OCI-LY1 (cell line): ENCODE measurements at regions not wholly inside any gene's neighbourhood (a gene's known extent, or its start where the extent isn't known, plus 50 kb on each side); places are given as distances from the start of the nearest gene placed in this dataset.

ENCODE experiments used
- H2AFZ ChIP-seq: fragments of 200-600 bp; sonication (generic), shearing (Covaris generic); 2 replicates; pipeline ENCODE4 v1.6.0; 2014; ENCODE audit warnings: antibody characterized with exemption, mild to moderate bottlenecking, low read length
- H3F3A ChIP-seq: fragments of 200-600 bp; sonication (generic), shearing (Covaris generic); 2 replicates; pipeline ENCODE4 v1.6.0; 2014; ENCODE audit warnings: mild to moderate bottlenecking, antibody characterized with exemption, low read length, moderate library complexity; ENCODE audit not compliant: insufficient read depth
- H3K27ac ChIP-seq: fragments of 200-600 bp; sonication (generic); 2 replicates; pipeline ENCODE4 v1.5.1; 2014; ENCODE audit warnings: low read length, mixed run types, mild to moderate bottlenecking, low read depth; ENCODE audit not compliant: poor library complexity, severe bottlenecking
- H3K27me3 ChIP-seq: fragments of 200-600 bp; sonication (generic); 2 replicates; pipeline ENCODE4 v1.6.0; 2014; ENCODE audit warnings: antibody characterized with exemption, mild to moderate bottlenecking, low read length, moderate library complexity; ENCODE audit not compliant: insufficient read depth
- H3K36me3 ChIP-seq: fragments of 200-600 bp; sonication (generic); 2 replicates; pipeline ENCODE4 v1.6.1; 2014; ENCODE audit warnings: mild to moderate bottlenecking, antibody characterized with exemption, low read length, moderate library complexity, mixed read lengths; ENCODE audit not compliant: insufficient read depth
- H3K4me1 ChIP-seq: fragments of 200-600 bp; sonication (generic); 2 replicates; pipeline ENCODE4 v1.5.1; 2014; ENCODE audit warnings: mild to moderate bottlenecking, low read length, moderate library complexity; ENCODE audit not compliant: insufficient read depth, severe bottlenecking
- H3K4me2 ChIP-seq: fragments of 200-600 bp; sonication (generic), shearing (Covaris generic); 2 replicates; pipeline ENCODE4 v1.6.1; 2014; ENCODE audit warnings: low read length
- H3K4me3 ChIP-seq: fragments of 200-600 bp; sonication (generic); 2 replicates; pipeline ENCODE4 v1.5.1; 2014; ENCODE audit warnings: low read length, low read depth, mild to moderate bottlenecking, mixed read lengths; ENCODE audit not compliant: poor library complexity, severe bottlenecking
- H3K79me2 ChIP-seq: fragments of 200-600 bp; shearing (Covaris generic); 2 replicates; pipeline ENCODE4 v1.6.1; 2016; ENCODE audit warnings: mixed run types, low read length, mixed read lengths; ENCODE audit not compliant: insufficient read depth
- H3K9ac ChIP-seq: fragments of 200-600 bp; sonication (generic), shearing (Covaris generic); 2 replicates; pipeline ENCODE4 v1.6.1; 2014; ENCODE audit warnings: mild to moderate bottlenecking, low read length, mixed read lengths
- H3K9me2 ChIP-seq: fragments of 200-600 bp; sonication (generic), shearing (Covaris generic); 2 replicates; pipeline ENCODE4 v1.6.1; 2014; ENCODE audit warnings: low read depth, mild to moderate bottlenecking, low read length, mixed read lengths
- H3K9me3 ChIP-seq: fragments of 200-600 bp; shearing (Covaris generic); 2 replicates; pipeline ENCODE4 v1.6.1; 2014; ENCODE audit warnings: low read length, mixed read lengths
- H4K20me1 ChIP-seq: fragments of 200-600 bp; sonication (generic), shearing (Covaris generic); 2 replicates; pipeline ENCODE4 v1.6.0; 2016; ENCODE audit warnings: mild to moderate bottlenecking, low read length; ENCODE audit not compliant: insufficient read depth
- CTCF ChIP-seq: fragments of 200-600 bp; sonication (generic), shearing (Covaris generic); IDR thresholded peaks from 2 replicates; pipeline ENCODE4 v1.5.1; 2017; ENCODE audit warnings: mild to moderate bottlenecking, antibody characterized with exemption, low read length, moderate library complexity, mixed read lengths
- EZH2 ChIP-seq: fragments of 200-600 bp; sonication (generic), shearing (Covaris generic); IDR thresholded peaks from 2 replicates; pipeline ENCODE4 v1.8.0; 2017; ENCODE audit warnings: borderline replicate concordance, mixed run types, mild to moderate bottlenecking, antibody characterized with exemption, low read length, moderate library complexity, mixed read lengths

GRCh38 chr5:73256862-73257261 lies 83.9 kb downstream of the TMEM174 start:
- no peaks in the 10 kb centered on the region for H3F3A ChIP-seq
- H3K9me3 ChIP-seq, result no peaks in the 10 kb centered on the region
- TF ChIP-seq CTCF (no peak), EZH2 (no peak)
- H4K20me1 ChIP-seq, result no peaks in the 10 kb centered on the region
- H3K36me3 ChIP-seq, result no peaks in the 10 kb centered on the region
- H3K27me3 ChIP-seq, result no peaks in the 10 kb centered on the region
- no peak overlapping the region for H3K4me3 ChIP-seq
- no peak overlapping the region for H3K27ac ChIP-seq
- H2AFZ ChIP-seq, result no peak overlapping the region
- no peak overlapping the region for H3K4me2 ChIP-seq
- no peak overlapping the region for H3K9ac ChIP-seq
- no peaks in the 10 kb centered on the region for H3K79me2 ChIP-seq
- no peaks in the 10 kb centered on the region for H3K4me1 ChIP-seq
- no peaks in the 10 kb centered on the region for H3K9me2 ChIP-seq

GRCh38 chr5:73256462-73256861 lies 83.5 kb downstream of the TMEM174 start:
- no peak overlapping the region for H2AFZ ChIP-seq
- H3K9me2 ChIP-seq, result no peaks in the 10 kb centered on the region
- no peaks in the 10 kb centered on the region for H3K27me3 ChIP-seq
- H3K36me3 ChIP-seq, result no peaks in the 10 kb centered on the region
- TF ChIP-seq EZH2, result no peak
- TF ChIP-seq CTCF, result no peak
- no peak overlapping the region for H3K4me2 ChIP-seq
- no peaks in the 10 kb centered on the region for H4K20me1 ChIP-seq
- no peak overlapping the region for H3K27ac ChIP-seq
- H3K9ac ChIP-seq, result no peak overlapping the region
- no peaks in the 10 kb centered on the region for H3K9me3 ChIP-seq
- no peaks in the 10 kb centered on the region for H3K79me2 ChIP-seq
- H3K4me1 ChIP-seq, result no peaks in the 10 kb centered on the region
- no peak overlapping the region for H3K4me3 ChIP-seq
- no peaks in the 10 kb centered on the region for H3F3A ChIP-seq

- Histone ChIP-seq H3K9me3 (no peaks in the 10 kb centered on the region), H3K79me2 (no peaks in the 10 kb centered on the region)
These were observed 83.0 kb downstream of the TMEM174 start for GRCh38 chr5:73256012-73256411.

More at GRCh38 chr5:73256012-73256411, 83.0 kb downstream of the TMEM174 start:
- no peaks in the 10 kb centered on the region for H3K36me3 ChIP-seq
- H3K9me2 ChIP-seq, result no peaks in the 10 kb centered on the region
- no peak overlapping the region for H3K9ac ChIP-seq
- no peak overlapping the region for H3K4me2 ChIP-seq
- H3F3A ChIP-seq, result no peaks in the 10 kb centered on the region
- no peak overlapping the region for H3K27ac ChIP-seq
- H4K20me1 ChIP-seq, result no peaks in the 10 kb centered on the region
- H3K4me3 ChIP-seq, result no peak overlapping the region
- no peaks in the 10 kb centered on the region for H3K27me3 ChIP-seq
- no peaks in the 10 kb centered on the region for H3K4me1 ChIP-seq
- no peak for TF ChIP-seq CTCF
- no peak for TF ChIP-seq EZH2
- no peak overlapping the region for H2AFZ ChIP-seq
